GM23338 (cell line): ENCODE measurements at regions not wholly inside any gene's neighbourhood (a gene's known extent, or its start where the extent isn't known, plus 50 kb on each side); places are given as distances from the start of the nearest gene placed in this dataset.

Source experiments
- ATAC-seq: fragments of 200-7000 bp; cut with Tn5 transposase; 3 replicates; pipeline ENCODE4 v1.9.1; 2020
- DNase-seq: peaks from one replicate; pipeline ENCODE4 v3.0.0-alpha.2; 2015; ENCODE audit warnings: low spot score
- H2AFZ ChIP-seq: fragments of 200-600 bp; sonication (generic); 2 replicates; pipeline ENCODE4 v1.8.0; 2016; ENCODE audit warnings: antibody characterized with exemption, mild to moderate bottlenecking, moderate library complexity
- H3F3A ChIP-seq: fragments of 200-600 bp; sonication (generic); replicated peaks from 2 replicates; pipeline ENCODE4 v1.8.0; 2017; ENCODE audit warnings: antibody characterized with exemption, mixed run types, low read depth
- H3K27ac ChIP-seq: fragments of 200-600 bp; sonication (generic); 2 replicates; pipeline ENCODE4 v1.6.1; 2016; ENCODE audit warnings: low read depth
- H3K27me3 ChIP-seq: fragments of 200-600 bp; sonication (generic); 2 replicates; pipeline ENCODE4 v1.8.0; 2016; ENCODE audit warnings: mild to moderate bottlenecking, mixed run types, moderate library complexity; ENCODE audit not compliant: insufficient read depth
- H3K36me3 ChIP-seq: fragments of 200-600 bp; sonication (generic); 2 replicates; pipeline ENCODE4 v1.8.0; 2016; ENCODE audit warnings: mild to moderate bottlenecking; ENCODE audit not compliant: insufficient read depth
- H3K4me1 ChIP-seq: fragments of 200-600 bp; sonication (generic); 2 replicates; pipeline ENCODE4 v1.8.0; 2016; ENCODE audit warnings: mild to moderate bottlenecking, moderate library complexity; ENCODE audit not compliant: insufficient read depth
- H3K4me2 ChIP-seq: fragments of 200-600 bp; sonication (generic); 2 replicates; pipeline ENCODE4 v1.7.1; 2017; ENCODE audit warnings: mixed run types
- H3K4me3 ChIP-seq: fragments of 200-600 bp; sonication (generic); 2 replicates; pipeline ENCODE4 v1.6.1; 2016; ENCODE audit warnings: mixed run types
- H3K79me2 ChIP-seq: fragments of 200-600 bp; sonication (generic); replicated peaks from 2 replicates; pipeline ENCODE4 v1.8.0; 2017; ENCODE audit warnings: mild to moderate bottlenecking; ENCODE audit not compliant: insufficient read depth
- H3K9me2 ChIP-seq: fragments of 200-600 bp; sonication (generic); 2 replicates; pipeline ENCODE4 v1.8.0; 2017; ENCODE audit not compliant: insufficient read depth
- H4K20me1 ChIP-seq: fragments of 200-600 bp; sonication (generic); replicated peaks from 2 replicates; pipeline ENCODE4 v1.8.0; 2017; ENCODE audit warnings: mild to moderate bottlenecking; ENCODE audit not compliant: insufficient read depth
- H3K27ac Mint-ChIP-seq: 2 replicates; pipeline ENCODE4 v1.8.0; 2020; ENCODE audit warnings: inconsistent platforms, mild to moderate bottlenecking, moderate library complexity, mixed read lengths
- H3K27me3 Mint-ChIP-seq: 3 replicates; pipeline ENCODE4 v1.8.0; 2022; ENCODE audit warnings: low read depth, mild to moderate bottlenecking, moderate library complexity, mixed read lengths, inconsistent platforms; ENCODE audit not compliant: insufficient read depth, poor library complexity
- H3K36me3 Mint-ChIP-seq: 3 replicates; pipeline ENCODE4 v1.8.0; 2021; ENCODE audit warnings: low read depth, mild to moderate bottlenecking, inconsistent platforms, moderate library complexity, mixed read lengths
- H3K4me1 Mint-ChIP-seq: 3 replicates; pipeline ENCODE4 v1.8.0; 2020; ENCODE audit warnings: mild to moderate bottlenecking, inconsistent platforms, mixed read lengths
- H3K4me3 Mint-ChIP-seq: 3 replicates; pipeline ENCODE4 v1.8.0; 2021; ENCODE audit warnings: moderate library complexity, mild to moderate bottlenecking, inconsistent platforms, mixed read lengths
- H3K9me3 Mint-ChIP-seq: 3 replicates; pipeline ENCODE4 v1.8.0; 2020; ENCODE audit warnings: moderate library complexity, mild to moderate bottlenecking, inconsistent platforms, mixed read lengths
- CREB1 ChIP-seq: fragments of 250-450 bp; sonication (Bioruptor Pico); IDR thresholded peaks from 2 replicates; pipeline ENCODE4 v1.5.0; 2020; ENCODE audit warnings: low read depth, mild to moderate bottlenecking, moderate library complexity
- EZH2 ChIP-seq: fragments of 200-600 bp; sonication (generic); IDR thresholded peaks from one replicate; pipeline ENCODE4 v1.8.0; 2017; ENCODE audit warnings: antibody characterized with exemption, mild to moderate bottlenecking, low read depth; ENCODE audit not compliant: unreplicated experiment
- EZH2phosphoT487 ChIP-seq: fragments of 200-600 bp; sonication (generic); IDR thresholded peaks from one replicate; pipeline ENCODE4 v1.8.1; 2018; ENCODE audit warnings: antibody characterized with exemption; ENCODE audit not compliant: unreplicated experiment
- JUNB ChIP-seq: IDR thresholded peaks from one replicate; pipeline ENCODE4 v1.6.1; 2016; ENCODE audit warnings: antibody characterized with exemption; ENCODE audit not compliant: unreplicated experiment
- POLR2AphosphoS5 ChIP-seq: IDR thresholded peaks from 2 replicates; pipeline ENCODE4 v1.6.1; 2016; ENCODE audit warnings: antibody characterized with exemption, low read depth
- REST ChIP-seq: IDR thresholded peaks from one replicate; pipeline ENCODE4 v1.6.1; 2018; ENCODE audit warnings: antibody characterized with exemption; ENCODE audit not compliant: unreplicated experiment
- STAT1 ChIP-seq: IDR thresholded peaks from one replicate; pipeline ENCODE4 v1.6.1; 2016; ENCODE audit warnings: antibody characterized with exemption; ENCODE audit not compliant: unreplicated experiment
- ZNF114 ChIP-seq: fragments of 250-450 bp; sonication (Bioruptor Pico); IDR thresholded peaks from 2 replicates; pipeline ENCODE4 v1.5.0; 2020; ENCODE audit warnings: mild to moderate bottlenecking, moderate library complexity
- ZNF331 ChIP-seq: fragments of 250-450 bp; sonication (Bioruptor Pico); IDR thresholded peaks from 2 replicates; pipeline ENCODE4 v1.5.0; 2020; ENCODE audit warnings: low read depth, mild to moderate bottlenecking, moderate library complexity
- TF ChIP-seq, protein P1 (sequence below), 2 experiments: fragments of 200-600 bp in 1 of 2; sonication (generic) in 1 of 2; conservative IDR thresholded peaks; 2 replicates each; pipeline versions ENCODE4 v1.5.1 to v1.6.1; 2016 to 2017; ENCODE audit warnings: antibody characterized with exemption in 2 of 2, low read depth in 2 of 2, mild to moderate bottlenecking in 2 of 2, moderate library complexity in 1 of 2
- TF ChIP-seq, protein P2 (sequence below): IDR thresholded peaks from 2 replicates; pipeline ENCODE4 v1.6.1; 2016; ENCODE audit warnings: antibody characterized with exemption

- no peaks in the 10 kb centered on the region; the same call in 2 of the 3 replicates for H3K9me3 Mint-ChIP-seq
- H3K4me3 Mint-ChIP-seq = no peak overlapping the region
- Histone ChIP-seq H3K79me2 (no peaks in the 10 kb centered on the region), H3K36me3 (no peaks in the 10 kb centered on the region), H3K4me3 (no peak overlapping the region), H3F3A (no peaks in the 10 kb centered on the region), H2AFZ (peak overlapping the region; percentile 90), H3K4me1 (peaks cover 8% of the 10 kb centered on the region), H3K4me2 (0 out of 2 replicates have a peak overlapping the region, but pooled peaks have one; percentile 21), H3K27me3 (no peaks in the 10 kb centered on the region), H3K9me2 (no peaks in the 10 kb centered on the region), H3K27ac (no peak overlapping the region), H4K20me1 (no peaks in the 10 kb centered on the region)
- H3K27me3 Mint-ChIP-seq = peaks cover 7% of the 10 kb centered on the region
- no peaks in the 10 kb centered on the region for H3K36me3 Mint-ChIP-seq
- no peak for TF ChIP-seq REST
- TF ChIP-seq, protein P1, sequence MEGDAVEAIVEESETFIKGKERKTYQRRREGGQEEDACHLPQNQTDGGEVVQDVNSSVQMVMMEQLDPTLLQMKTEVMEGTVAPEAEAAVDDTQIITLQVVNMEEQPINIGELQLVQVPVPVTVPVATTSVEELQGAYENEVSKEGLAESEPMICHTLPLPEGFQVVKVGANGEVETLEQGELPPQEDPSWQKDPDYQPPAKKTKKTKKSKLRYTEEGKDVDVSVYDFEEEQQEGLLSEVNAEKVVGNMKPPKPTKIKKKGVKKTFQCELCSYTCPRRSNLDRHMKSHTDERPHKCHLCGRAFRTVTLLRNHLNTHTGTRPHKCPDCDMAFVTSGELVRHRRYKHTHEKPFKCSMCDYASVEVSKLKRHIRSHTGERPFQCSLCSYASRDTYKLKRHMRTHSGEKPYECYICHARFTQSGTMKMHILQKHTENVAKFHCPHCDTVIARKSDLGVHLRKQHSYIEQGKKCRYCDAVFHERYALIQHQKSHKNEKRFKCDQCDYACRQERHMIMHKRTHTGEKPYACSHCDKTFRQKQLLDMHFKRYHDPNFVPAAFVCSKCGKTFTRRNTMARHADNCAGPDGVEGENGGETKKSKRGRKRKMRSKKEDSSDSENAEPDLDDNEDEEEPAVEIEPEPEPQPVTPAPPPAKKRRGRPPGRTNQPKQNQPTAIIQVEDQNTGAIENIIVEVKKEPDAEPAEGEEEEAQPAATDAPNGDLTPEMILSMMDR (conservative IDR thresholded peaks at IDR 0.05; ENCODE audit: low read depth in 2 of 2) = 0 out of 4 replicates have a peak, but pooled peaks have one; percentile 8 to 11
- TF ChIP-seq CREB1 (CRISPR knock-in tag) = no peak
- H3K27ac Mint-ChIP-seq = no peak overlapping the region
- H3K4me1 Mint-ChIP-seq = peaks cover 9% of the 10 kb centered on the region
- DNase-seq = peak; percentile 37
- ATAC-seq = peak; percentile 93
Observed at GRCh38 chr9:113787871-113788270, 88.2 kb upstream of the ZNF618 start.

DNA sequence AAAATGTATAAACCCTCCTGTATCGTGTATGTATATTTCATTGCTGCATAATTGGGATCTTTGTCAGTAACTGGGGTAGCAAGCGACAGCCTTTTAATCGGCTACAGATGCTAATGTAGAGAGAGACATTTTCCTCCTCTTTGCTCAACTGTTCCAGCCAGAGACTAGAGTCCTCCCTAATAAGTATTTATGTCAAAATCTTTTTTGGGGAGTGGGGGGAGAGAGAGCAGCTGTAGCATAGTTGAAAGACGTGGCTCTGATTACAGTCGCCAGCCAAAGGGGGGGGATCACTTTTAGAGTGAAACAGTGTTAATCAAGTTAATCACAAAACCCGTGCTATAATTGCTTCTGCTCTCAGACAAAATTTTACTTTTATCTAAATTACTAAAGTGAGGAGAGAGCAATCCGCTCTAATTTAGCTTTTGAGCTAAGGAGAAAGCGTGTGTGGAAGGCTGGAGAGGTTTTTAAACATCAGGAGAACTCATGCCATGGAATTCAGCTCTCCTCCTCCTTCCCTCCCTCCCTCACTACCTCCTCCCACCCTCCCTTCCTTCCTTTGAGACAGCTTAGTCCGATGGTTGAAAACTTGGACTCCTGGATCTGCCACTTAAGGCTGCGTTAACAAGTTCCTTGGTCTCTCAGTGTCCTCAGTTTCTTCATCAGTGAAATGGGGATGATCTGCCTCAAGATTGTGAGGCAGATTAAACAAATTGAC, 87.3 kb upstream of the ZNF618 start:
- H3K27ac Mint-ChIP-seq = no peak overlapping the region
- no peak for DNase-seq
- Histone ChIP-seq H4K20me1 (no peaks in the 10 kb centered on the region), H3K36me3 (no peaks in the 10 kb centered on the region), H3K27ac (no peak overlapping the region), H3K4me3 (no peak overlapping the region), H3K79me2 (no peaks in the 10 kb centered on the region), H2AFZ (peak overlapping the region; percentile 90; the same call in 1 of the 2 replicates), H3K9me2 (no peaks in the 10 kb centered on the region), H3K4me2 (peak overlapping the region; percentile 21; the same call in 1 of the 2 replicates), H3F3A (no peaks in the 10 kb centered on the region), H3K27me3 (no peaks in the 10 kb centered on the region), H3K4me1 (peaks cover 15% of the 10 kb centered on the region)
- peaks cover 16% of the 10 kb centered on the region for H3K4me1 Mint-ChIP-seq
- H3K27me3 Mint-ChIP-seq = peaks cover 7% of the 10 kb centered on the region
- no peak for ATAC-seq
- no peak overlapping the region for H3K4me3 Mint-ChIP-seq
- no peaks in the 10 kb centered on the region for H3K36me3 Mint-ChIP-seq
- no peaks in the 10 kb centered on the region; the same call in 2 of the 3 replicates for H3K9me3 Mint-ChIP-seq
- TF ChIP-seq ZNF331 = no peak
- TF ChIP-seq POLR2AphosphoS5 = no peak
- TF ChIP-seq, protein P1 (conservative IDR thresholded peaks at IDR 0.05; ENCODE audit: low read depth in 2 of 2) = no peak
- TF ChIP-seq ZNF114 = no peak
- TF ChIP-seq JUNB = no peak
- no peak for TF ChIP-seq EZH2
- TF ChIP-seq STAT1 = no peak
- no peak for TF ChIP-seq CREB1 (CRISPR knock-in tag)
- TF ChIP-seq EZH2phosphoT487 = no peak
- TF ChIP-seq, protein P2, sequence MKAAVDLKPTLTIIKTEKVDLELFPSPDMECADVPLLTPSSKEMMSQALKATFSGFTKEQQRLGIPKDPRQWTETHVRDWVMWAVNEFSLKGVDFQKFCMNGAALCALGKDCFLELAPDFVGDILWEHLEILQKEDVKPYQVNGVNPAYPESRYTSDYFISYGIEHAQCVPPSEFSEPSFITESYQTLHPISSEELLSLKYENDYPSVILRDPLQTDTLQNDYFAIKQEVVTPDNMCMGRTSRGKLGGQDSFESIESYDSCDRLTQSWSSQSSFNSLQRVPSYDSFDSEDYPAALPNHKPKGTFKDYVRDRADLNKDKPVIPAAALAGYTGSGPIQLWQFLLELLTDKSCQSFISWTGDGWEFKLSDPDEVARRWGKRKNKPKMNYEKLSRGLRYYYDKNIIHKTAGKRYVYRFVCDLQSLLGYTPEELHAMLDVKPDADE = no peak
